Karpas-422 (cell line): ENCODE measurements at regions not wholly inside any gene's neighbourhood (a gene's known extent, or its start where the extent isn't known, plus 50 kb on each side); places are given as distances from the start of the nearest gene placed in this dataset.

Source experiments
- DNase-seq: peaks from one replicate; pipeline ENCODE4 v3.0.0-alpha.2; 2015
- H2AFZ ChIP-seq: fragments of 200-600 bp; sonication (generic); 2 replicates; pipeline ENCODE4 v1.6.1; 2014; ENCODE audit warnings: antibody characterized with exemption, low read length, mixed read lengths
- H3K27ac ChIP-seq: fragments of 200-600 bp; sonication (generic); 2 replicates; pipeline ENCODE4 v1.5.1; 2014; ENCODE audit warnings: mild to moderate bottlenecking, low read length, moderate library complexity
- H3K27me3 ChIP-seq: fragments of 200-600 bp; sonication (generic); 2 replicates; pipeline ENCODE4 v1.6.1; 2014; ENCODE audit warnings: low read length, mixed read lengths
- H3K36me3 ChIP-seq: fragments of 200-600 bp; sonication (generic); 2 replicates; pipeline ENCODE4 v1.6.1; 2014; ENCODE audit warnings: low read length, mixed read lengths; ENCODE audit not compliant: insufficient read depth
- H3K4me1 ChIP-seq: fragments of 200-600 bp; sonication (generic); 2 replicates; pipeline ENCODE4 v1.6.1; 2014; ENCODE audit warnings: mild to moderate bottlenecking, low read length, mixed read lengths
- H3K4me2 ChIP-seq: fragments of 200-600 bp; sonication (generic); 2 replicates; pipeline ENCODE4 v1.6.1; 2014; ENCODE audit warnings: low read length, low read depth, mild to moderate bottlenecking; ENCODE audit not compliant: poor library complexity, severe bottlenecking
- H3K4me3 ChIP-seq: fragments of 200-600 bp; sonication (generic); 2 replicates; pipeline ENCODE4 v1.5.1; 2014; ENCODE audit warnings: mild to moderate bottlenecking, antibody characterized with exemption, low read length, mixed read lengths
- H3K79me2 ChIP-seq: fragments of 200-600 bp; sonication (generic); 2 replicates; pipeline ENCODE4 v1.6.1; 2014; ENCODE audit warnings: mild to moderate bottlenecking, low read length, mixed read lengths
- H3K9ac ChIP-seq: fragments of 200-600 bp; sonication (generic); 2 replicates; pipeline ENCODE4 v1.6.0; 2014; ENCODE audit warnings: low read length
- H3K9me2 ChIP-seq: fragments of 200-600 bp; sonication (generic), shearing (Covaris generic); replicated peaks from 2 replicates; pipeline ENCODE4 v1.6.0; 2014; ENCODE audit warnings: mild to moderate bottlenecking, low read length, moderate library complexity; ENCODE audit not compliant: insufficient read depth
- H3K9me3 ChIP-seq: fragments of 300-700, 200-600 bp; sonication (generic); 2 replicates; pipeline ENCODE4 v1.6.1; 2014; ENCODE audit warnings: low read length, mixed read lengths
- H4K20me1 ChIP-seq: fragments of 200-600 bp; sonication (generic); 2 replicates; pipeline ENCODE4 v1.6.1; 2014; ENCODE audit warnings: mild to moderate bottlenecking, antibody characterized with exemption, low read length, low read depth; ENCODE audit not compliant: insufficient read depth

GRCh38 chr21:17185674-17186073 lies 327.2 kb upstream of the CXADR start:
- no peak for DNase-seq
- Histone ChIP-seq H3K27me3 (no peaks in the 10 kb centered on the region), H4K20me1 (no peaks in the 10 kb centered on the region), H3K4me3 (no peak overlapping the region), H2AFZ (no peak overlapping the region), H3K27ac (no peak overlapping the region), H3K9me3 (peaks cover 51% of the 10 kb centered on the region), H3K79me2 (no peaks in the 10 kb centered on the region), H3K9ac (no peak overlapping the region), H3K9me2 (no peaks in the 10 kb centered on the region), H3K4me1 (no peaks in the 10 kb centered on the region), H3K4me2 (no peak overlapping the region), H3K36me3 (no peaks in the 10 kb centered on the region)

GRCh38 chr21:17189963-17190362 lies 322.9 kb upstream of the CXADR start:
- H4K20me1 ChIP-seq = no peaks in the 10 kb centered on the region
- H3K27me3 ChIP-seq = no peaks in the 10 kb centered on the region

GRCh38 chr21:17191346-17191993 lies 321.4 kb upstream of the CXADR start:
- Histone ChIP-seq H3K79me2 (no peaks in the 10 kb centered on the region), H3K9ac (no peak overlapping the region), H3K4me3 (no peak overlapping the region), H2AFZ (no peak overlapping the region), H3K4me1 (no peaks in the 10 kb centered on the region), H3K9me3 (peaks cover 44% of the 10 kb centered on the region), H3K27ac (no peak overlapping the region), H4K20me1 (no peaks in the 10 kb centered on the region), H3K9me2 (no peaks in the 10 kb centered on the region), H3K4me2 (no peak overlapping the region), H3K36me3 (no peaks in the 10 kb centered on the region), H3K27me3 (no peaks in the 10 kb centered on the region)
- no peak for DNase-seq

More at GRCh38 chr21:17189963-17190362, 322.9 kb upstream of the CXADR start:
- H3K4me1 ChIP-seq = no peaks in the 10 kb centered on the region
- no peaks in the 10 kb centered on the region for H3K9me2 ChIP-seq
- H3K27ac ChIP-seq = no peak overlapping the region
- no peaks in the 10 kb centered on the region for H3K79me2 ChIP-seq
- H2AFZ ChIP-seq = no peak overlapping the region
- peaks cover 46% of the 10 kb centered on the region for H3K9me3 ChIP-seq
- H3K36me3 ChIP-seq = no peaks in the 10 kb centered on the region
- no peak for DNase-seq
- no peak overlapping the region for H3K9ac ChIP-seq
- H3K4me2 ChIP-seq = no peak overlapping the region
- no peak overlapping the region for H3K4me3 ChIP-seq

GRCh38 chr21:17195351-17195750 lies 317.5 kb upstream of the CXADR start:
- H3K4me3 ChIP-seq = no peak overlapping the region
- no peak overlapping the region for H3K4me2 ChIP-seq
- H3K4me1 ChIP-seq = no peaks in the 10 kb centered on the region
- no peaks in the 10 kb centered on the region for H3K36me3 ChIP-seq
- no peak overlapping the region for H3K27ac ChIP-seq
- H4K20me1 ChIP-seq = no peaks in the 10 kb centered on the region
- no peak overlapping the region for H3K9ac ChIP-seq
- no peaks in the 10 kb centered on the region for H3K9me2 ChIP-seq
- H3K9me3 ChIP-seq = peaks cover 27% of the 10 kb centered on the region
- no peaks in the 10 kb centered on the region for H3K27me3 ChIP-seq
- H3K79me2 ChIP-seq = no peaks in the 10 kb centered on the region
- no peak for DNase-seq
- H2AFZ ChIP-seq = no peak overlapping the region

- Histone ChIP-seq H3K4me2 (no peak overlapping the region), H3K4me3 (no peak overlapping the region), H3K79me2 (no peaks in the 10 kb centered on the region), H3K4me1 (no peaks in the 10 kb centered on the region), H3K9ac (no peak overlapping the region), H4K20me1 (no peaks in the 10 kb centered on the region), H3K27ac (no peak overlapping the region), H3K9me2 (no peaks in the 10 kb centered on the region), H3K9me3 (peaks cover 32% of the 10 kb centered on the region), H3K36me3 (no peaks in the 10 kb centered on the region), H2AFZ (no peak overlapping the region), H3K27me3 (no peaks in the 10 kb centered on the region)
- no peak for DNase-seq
Measured at GRCh38 chr21:17195976-17196375, 316.9 kb upstream of the CXADR start.

- no peaks in the 10 kb centered on the region for H3K4me1 ChIP-seq
- H3K4me2 ChIP-seq = no peak overlapping the region
- H3K36me3 ChIP-seq = no peaks in the 10 kb centered on the region
- H3K27ac ChIP-seq = no peak overlapping the region
- H3K9ac ChIP-seq = no peak overlapping the region
- no peaks in the 10 kb centered on the region for H3K9me2 ChIP-seq
- no peaks in the 10 kb centered on the region for H3K27me3 ChIP-seq
- no peak for DNase-seq
- H3K4me3 ChIP-seq = no peak overlapping the region
- no peak overlapping the region for H2AFZ ChIP-seq
- no peaks in the 10 kb centered on the region for H3K79me2 ChIP-seq
- H3K9me3 ChIP-seq = peaks cover 33% of the 10 kb centered on the region
- H4K20me1 ChIP-seq = no peaks in the 10 kb centered on the region
Measured at GRCh38 chr21:17196623-17197022, 316.2 kb upstream of the CXADR start.

GRCh38 chr21:17197996-17198395 lies 314.8 kb upstream of the CXADR start:
- H2AFZ ChIP-seq = no peak overlapping the region
- no peak for DNase-seq

GRCh38 chr21:17200250-17200649 lies 312.6 kb upstream of the CXADR start:
- Histone ChIP-seq H3K9ac (no peak overlapping the region), H3K36me3 (no peaks in the 10 kb centered on the region), H3K9me2 (no peaks in the 10 kb centered on the region), H3K4me3 (no peak overlapping the region), H3K4me2 (no peak overlapping the region), H2AFZ (no peak overlapping the region), H3K79me2 (no peaks in the 10 kb centered on the region), H3K4me1 (no peaks in the 10 kb centered on the region), H3K9me3 (peaks cover 31% of the 10 kb centered on the region), H4K20me1 (no peaks in the 10 kb centered on the region), H3K27ac (no peak overlapping the region), H3K27me3 (no peaks in the 10 kb centered on the region)
- no peak for DNase-seq

More at GRCh38 chr21:17197996-17198395, 314.8 kb upstream of the CXADR start:
- Histone ChIP-seq H3K27ac (no peak overlapping the region), H3K4me1 (no peaks in the 10 kb centered on the region), H3K36me3 (no peaks in the 10 kb centered on the region), H3K79me2 (no peaks in the 10 kb centered on the region), H3K9ac (no peak overlapping the region), H3K9me3 (peaks cover 38% of the 10 kb centered on the region), H3K9me2 (no peaks in the 10 kb centered on the region), H4K20me1 (no peaks in the 10 kb centered on the region), H3K4me2 (no peak overlapping the region), H3K27me3 (no peaks in the 10 kb centered on the region), H3K4me3 (no peak overlapping the region)
